ENCODE measurements at regions not wholly inside any gene's neighbourhood (a gene's known extent, or its start where the extent isn't known, plus 50 kb on each side); places are given as distances from the start of the nearest gene placed in this dataset.
"Not testable (repeated sequence)": the region's sequence is repeated elsewhere in the genome, so short reads cannot be mapped to it uniquely, and the experiment has no call there.

DNA sequence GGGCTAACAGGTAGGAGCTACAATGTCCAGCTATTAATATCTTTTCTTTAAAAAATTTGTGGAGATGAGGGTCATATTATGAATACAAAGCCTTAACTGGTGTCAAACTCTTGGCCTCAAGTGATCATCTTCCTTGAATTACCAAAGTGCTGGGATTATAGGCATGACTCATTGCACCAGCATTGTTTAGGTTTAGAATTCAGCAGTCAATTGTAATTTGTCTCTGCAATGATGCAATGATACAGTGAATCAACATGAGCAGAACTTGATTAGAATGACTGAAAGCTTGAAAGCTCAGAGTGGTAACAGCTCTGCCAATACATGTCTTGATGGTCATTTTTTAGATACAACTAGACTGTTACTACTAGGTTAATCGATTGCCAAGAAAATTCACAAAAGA is 752.8 kb upstream of the MIR17HG start:
- DNase-seq: no peak

DNA sequence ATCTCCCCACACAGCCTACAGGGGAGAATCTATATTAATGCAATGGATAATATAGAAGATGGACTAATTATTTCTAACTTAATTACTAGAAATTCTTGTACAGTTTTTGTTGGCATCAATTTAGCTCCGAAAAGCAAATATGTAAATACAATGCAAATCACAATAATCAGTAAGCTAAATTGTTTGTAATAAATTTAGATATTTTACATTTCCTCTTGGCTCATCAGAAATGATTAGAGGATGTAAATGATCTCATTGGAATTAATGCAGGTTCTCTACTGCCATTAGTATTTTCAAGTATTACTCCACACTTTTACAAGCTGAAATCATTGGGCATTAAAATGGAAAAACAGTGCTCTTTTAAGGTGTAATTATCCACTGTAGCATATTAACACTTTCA is 741.8 kb upstream of the MIR17HG start:
- DNase-seq: no peak

GRCh38 chr13:90606921-90607320 is 740.6 kb upstream of the MIR17HG start:
- not testable (repeated sequence) for DNase-seq

DNA sequence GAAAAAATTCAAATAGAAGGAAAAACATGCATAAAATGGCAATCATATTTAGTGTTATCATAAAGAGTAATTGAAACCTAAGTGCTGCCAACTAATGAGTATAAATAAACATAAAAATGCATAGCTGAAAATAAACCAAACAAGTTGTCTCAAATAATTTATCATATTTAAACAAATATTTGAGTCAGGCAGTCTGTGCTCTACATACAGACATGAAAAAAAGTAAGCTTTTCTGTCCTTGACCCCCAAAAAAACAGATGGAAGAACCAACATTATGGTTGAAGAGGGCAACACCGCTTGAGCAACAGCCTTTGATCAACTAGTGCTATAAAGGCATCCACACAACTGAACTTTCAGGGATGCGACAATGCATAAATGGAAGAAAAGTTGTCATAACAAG is 735.1 kb upstream of the MIR17HG start:
- DNase-seq: no peak

DNA sequence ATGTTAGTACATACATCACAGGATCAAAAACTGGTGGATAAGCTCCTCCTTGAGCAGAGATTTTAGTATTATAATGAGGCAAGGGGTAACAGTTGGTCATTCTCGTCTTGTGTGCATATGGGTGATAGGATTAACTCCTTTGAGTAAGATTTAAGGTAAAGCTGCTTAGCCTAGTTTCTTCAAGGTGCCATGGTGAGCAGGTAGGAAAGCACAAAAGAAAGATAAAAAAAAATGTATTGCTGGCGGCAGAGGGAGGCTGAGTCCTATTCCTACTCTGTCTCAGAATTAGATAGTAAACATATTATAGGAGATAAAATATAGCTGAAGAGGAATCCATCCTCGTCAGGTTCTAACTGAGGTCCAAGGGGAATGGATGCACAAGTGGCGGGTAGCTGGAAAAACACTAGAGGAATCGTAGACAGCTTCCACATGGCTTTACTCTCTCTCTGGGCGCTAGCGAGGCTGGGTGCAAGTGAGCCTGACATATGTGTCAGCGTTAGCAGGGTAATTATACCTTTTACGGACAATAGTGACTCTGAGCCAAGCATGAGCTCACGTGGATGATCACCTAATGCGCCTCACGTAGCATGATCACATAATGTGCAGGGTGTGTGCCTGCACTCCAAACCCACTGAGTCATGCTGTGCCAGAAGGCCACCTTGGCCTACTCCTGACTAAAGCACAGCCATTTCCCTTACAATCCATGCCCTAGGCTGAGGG is 734.3 kb upstream of the MIR17HG start:
- no peak for DNase-seq

GRCh38 chr13:90615236-90615635 is 732.3 kb upstream of the MIR17HG start:
- no peak for DNase-seq

- no peak for DNase-seq
Measured at GRCh38 chr13:90615767-90616166, 731.7 kb upstream of the MIR17HG start.

DNA sequence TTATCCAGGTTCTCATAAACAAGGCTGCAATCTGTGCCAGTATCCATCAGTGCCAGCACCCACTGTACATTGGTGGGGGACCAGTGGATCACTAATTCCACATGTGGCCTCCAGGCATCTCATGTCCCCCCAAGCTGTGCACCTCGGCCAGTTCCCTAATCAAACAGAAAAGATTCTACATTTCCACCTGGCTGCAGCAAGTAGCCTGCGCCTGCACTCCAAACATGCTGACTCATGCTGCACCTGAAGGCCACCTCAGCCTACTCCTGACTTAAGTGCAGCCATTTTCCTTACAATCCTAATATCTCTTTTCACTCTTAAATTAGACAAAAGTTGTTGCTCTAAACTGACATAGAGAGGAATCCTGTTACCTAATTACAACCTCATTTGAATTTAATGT is 729.4 kb upstream of the MIR17HG start:
- peak; percentile 2 for DNase-seq

GRCh38 chr13:90622541-90622940 is 724.9 kb upstream of the MIR17HG start:
- no peak for DNase-seq

DNA sequence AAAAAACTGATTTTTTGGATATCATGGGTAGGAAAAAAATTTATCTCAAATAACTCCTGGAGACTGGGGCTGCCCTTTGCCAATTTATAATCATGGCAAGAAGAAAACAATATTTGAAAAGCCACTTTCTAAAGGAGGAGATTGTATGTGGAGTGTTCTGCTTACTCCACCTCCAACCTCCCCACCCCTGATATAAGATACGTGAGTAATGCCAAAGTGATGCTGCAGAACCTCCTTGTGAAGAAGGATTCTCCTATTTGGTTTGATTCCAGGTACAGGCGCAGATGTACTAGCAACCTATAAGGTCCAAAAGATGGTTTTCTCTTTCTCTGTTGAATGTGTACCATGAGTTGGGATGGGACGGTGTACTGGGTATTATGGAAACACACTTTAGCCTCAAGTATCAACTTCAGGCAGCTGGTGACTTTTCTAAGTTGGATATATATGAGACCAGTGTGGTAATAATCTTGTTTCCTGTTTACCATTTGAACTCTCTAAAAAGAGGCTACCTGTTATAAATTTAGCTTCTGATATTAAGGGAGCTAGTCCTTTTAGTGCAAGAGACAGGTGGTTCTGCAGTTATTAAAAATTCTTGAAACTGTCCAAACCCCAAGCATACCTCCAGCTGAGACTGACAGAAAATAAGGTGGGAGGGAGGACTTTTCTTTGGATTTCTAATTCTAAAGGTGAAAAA is 724.0 kb upstream of the MIR17HG start:
- no peak for DNase-seq

GRCh38 chr13:90627813-90628212 is 719.7 kb upstream of the MIR17HG start:
- DNase-seq: no peak

DNA sequence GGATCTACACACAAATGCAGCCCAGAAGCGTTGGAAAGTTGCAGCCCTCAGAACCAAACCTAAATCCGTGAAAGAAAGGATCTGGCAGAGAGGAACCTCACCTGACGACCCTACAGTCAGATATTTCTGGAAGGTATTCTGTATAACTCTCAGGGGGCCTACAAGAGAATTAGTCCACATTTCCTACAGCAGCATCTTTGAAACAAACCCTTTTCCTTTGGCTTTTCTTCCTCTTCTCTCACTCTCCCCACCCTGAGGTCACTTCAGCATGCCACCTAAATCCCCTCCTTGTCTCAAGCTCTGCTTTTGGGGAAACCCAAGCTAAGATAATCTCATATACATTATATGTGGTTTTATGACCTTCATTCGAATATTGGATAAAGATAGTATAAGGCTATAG is 719.0 kb upstream of the MIR17HG start:
- no peak for DNase-seq

- DNase-seq: no peak
Measured at GRCh38 chr13:90630716-90631115, 716.8 kb upstream of the MIR17HG start.

DNA sequence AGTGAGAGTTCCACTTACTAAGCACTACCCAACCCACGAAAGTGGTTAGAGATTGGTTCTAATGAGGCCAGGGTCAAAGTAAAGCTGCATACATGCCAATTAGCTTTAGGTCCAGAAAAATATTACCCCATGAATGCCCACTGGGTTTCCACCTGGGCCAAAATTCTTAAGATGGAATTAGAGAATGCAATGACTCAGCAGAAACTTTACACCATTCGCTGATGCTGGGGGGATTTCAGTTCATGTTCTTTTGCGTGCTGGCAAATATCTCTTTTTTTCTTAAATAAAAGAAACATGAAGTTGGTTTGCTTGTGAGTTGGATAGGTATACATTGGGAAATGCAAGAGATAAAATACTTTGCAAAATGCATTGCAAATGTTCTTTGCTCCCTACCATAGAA is 715.3 kb upstream of the MIR17HG start:
- DNase-seq: no peak

GRCh38 chr13:90633849-90634248 is 713.6 kb upstream of the MIR17HG start:
- no peak for DNase-seq

DNA sequence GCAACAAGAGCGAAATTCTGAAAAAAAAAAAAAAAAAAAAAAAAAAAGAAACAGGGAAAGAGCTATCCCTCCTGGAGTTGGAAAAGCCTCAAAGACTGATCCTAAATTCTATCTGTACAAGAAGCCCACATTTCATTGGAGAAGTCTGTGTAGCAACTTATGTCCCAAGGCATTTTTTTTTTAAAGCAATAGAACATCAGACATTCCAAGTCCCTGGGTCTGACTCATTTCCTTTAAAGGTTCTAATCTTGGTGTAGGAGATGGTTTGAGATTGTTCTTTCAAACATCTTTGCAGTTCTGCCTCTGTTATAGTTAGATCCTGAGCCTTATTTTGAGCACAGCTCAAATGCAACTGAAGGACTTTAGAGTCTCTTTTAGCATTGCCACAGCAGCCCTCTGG is 706.5 kb upstream of the MIR17HG start:
- no peak for DNase-seq

DNA sequence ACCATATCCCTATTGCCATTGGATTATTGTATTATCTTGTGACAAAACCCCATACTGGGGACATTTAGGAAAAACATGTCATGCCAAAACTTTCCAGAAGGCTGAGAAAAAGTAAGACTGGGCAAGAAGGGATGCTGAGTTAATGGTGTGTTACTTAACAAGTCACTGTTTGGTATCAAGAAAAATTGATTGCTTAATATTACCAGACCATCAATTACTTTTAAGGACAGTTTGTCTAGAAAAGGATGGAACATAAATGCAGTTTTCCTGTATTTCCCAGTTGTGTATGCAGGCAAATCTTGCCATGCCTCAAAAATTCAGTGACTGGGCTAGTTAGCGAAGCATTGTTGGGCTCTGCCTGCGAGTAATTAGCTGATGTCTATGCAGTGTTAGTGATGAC is 705.6 kb upstream of the MIR17HG start:
- DNase-seq: no peak

DNA sequence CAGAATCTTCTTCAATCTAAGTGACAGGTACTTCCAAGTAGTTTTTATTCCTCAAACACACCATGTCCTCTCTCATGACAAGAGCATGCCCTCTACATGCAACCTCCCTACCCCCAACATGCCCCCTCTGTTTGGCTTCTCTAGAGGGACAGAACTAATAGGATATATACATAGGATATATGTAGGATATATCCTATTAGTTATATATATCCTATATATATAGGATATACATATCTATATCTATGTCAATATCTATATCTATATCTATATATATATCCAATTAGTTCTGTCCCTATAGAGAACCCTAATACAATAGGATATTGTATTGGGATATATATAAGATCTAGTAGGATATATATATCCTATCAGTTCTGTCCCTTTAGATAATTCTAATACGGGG is 701.9 kb upstream of the MIR17HG start:
- DNase-seq: no peak

GRCh38 chr13:90648497-90648896 is 699.0 kb upstream of the MIR17HG start:
- no peak for DNase-seq

GRCh38 chr13:90652036-90652435 is 695.5 kb upstream of the MIR17HG start:
- DNase-seq: no peak

GRCh38 chr13:90654970-90655369 is 692.5 kb upstream of the MIR17HG start:
- no peak for DNase-seq

DNA sequence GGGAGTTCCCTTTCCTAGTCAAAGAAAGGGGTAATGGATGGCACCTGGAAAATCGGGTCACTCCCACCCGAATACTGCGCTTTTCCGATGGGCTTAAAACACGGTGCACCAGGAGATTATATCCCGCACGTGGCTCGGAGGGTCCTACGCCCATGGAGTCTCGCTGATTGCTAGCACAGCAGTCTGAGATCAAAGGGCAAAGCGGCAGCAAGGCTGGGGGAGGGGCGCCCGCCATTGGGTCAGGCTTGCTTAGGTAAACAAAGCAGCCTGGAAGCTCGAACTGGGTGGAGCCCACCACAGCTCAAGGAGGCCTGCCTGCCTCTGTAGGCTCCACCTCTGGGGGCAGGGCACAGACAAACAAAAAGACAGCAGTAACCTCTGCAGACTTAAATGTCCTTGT is 683.3 kb upstream of the MIR17HG start:
- not testable (repeated sequence) for DNase-seq

DNA sequence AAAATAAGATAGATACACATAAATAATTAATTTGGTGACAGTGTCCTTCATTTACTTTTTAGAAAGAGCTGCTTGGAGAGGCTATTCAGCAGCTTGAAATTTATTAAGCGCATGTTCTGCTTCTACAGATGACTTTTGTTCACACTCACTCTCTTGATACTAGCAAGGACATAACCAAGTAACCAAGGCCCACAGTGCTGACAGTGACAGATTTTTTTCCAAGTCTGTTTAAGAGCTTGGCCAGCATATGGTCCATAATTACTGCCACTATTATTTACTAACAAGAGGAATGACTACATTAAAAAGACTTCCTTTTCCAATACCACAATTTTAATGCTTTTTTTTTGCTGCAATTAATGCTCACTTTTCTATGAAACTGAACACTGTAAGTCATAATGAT is 673.7 kb upstream of the MIR17HG start:
- no peak for DNase-seq

GRCh38 chr13:90675129-90675528 is 672.4 kb upstream of the MIR17HG start:
- no peak for DNase-seq

DNA sequence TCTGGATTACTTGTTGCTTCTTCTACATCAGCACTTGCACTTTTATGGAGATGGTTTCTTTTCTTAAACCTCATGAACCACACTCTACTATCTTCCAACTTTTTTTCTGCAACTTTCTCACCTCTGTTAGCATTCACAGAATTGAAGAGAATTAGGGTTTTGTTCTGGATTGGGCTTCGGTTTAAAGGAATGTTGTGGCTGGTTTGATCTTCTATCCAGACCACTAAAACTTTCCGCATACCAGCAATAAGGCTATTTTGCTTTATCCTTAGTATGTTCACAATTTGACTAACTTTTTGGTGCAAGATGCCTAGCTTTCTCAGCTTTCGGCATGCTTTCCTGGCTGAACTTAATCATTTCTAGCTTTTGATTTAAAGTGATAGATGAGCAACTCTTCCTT is 666.7 kb upstream of the MIR17HG start:
- no peak for DNase-seq

Data from COR-L47 (cell line).